GM19372 (cell line): ENCODE measurements at regions not wholly inside any gene's neighbourhood (a gene's known extent, or its start where the extent isn't known, plus 50 kb on each side); places are given as distances from the start of the nearest gene placed in this dataset.

Source experiments
- ATAC-seq: cut with Tn5 transposase; IDR thresholded peaks from one replicate; pipeline ENCODE4 v1.9.1; 2021; ENCODE audit warnings: mild to moderate bottlenecking, low read depth, moderate library complexity; ENCODE audit not compliant: unreplicated experiment

GRCh38 chr17:79541056-79541850, 69.6 kb downstream of the RBFOX3 start:
- no peak for ATAC-seq

DNA sequence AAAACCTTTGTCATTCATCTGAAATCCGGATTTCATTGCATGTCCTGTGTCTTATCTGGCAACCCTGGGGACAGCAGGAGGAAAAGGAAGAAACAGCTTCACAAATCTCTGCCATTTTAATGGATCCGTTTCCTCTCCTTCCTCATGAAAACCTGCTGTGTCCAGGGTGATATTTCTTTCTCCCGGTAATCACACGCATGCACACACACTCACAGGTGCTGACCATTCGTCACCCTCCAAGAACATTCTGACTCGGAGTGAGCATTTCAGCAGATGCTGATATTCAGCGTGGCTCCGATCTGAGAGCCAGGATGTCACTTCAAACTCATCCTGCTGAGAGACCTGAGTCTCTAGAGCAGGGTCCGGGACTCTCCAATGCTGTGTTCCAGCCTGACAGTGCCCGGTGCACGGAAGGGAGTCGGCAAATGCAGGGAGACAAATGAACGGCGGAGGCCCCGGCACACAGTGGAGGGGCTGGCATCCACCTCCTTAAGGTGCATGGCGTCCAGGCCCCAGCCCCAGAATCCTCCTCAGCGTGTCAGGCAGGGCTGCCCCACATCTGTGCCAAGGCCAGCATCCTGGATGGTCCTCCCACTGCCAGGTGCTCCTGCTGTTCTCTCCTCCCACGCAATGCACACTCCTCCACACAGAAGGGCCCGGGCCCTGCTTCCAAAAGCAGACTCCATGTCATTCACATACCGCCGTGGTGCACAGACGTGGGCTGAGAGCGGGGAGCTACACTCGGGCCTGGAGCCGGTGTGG, 70.7 kb downstream of the RBFOX3 start:
- ATAC-seq: no peak

- ATAC-seq: no peak
These were observed 72.6 kb downstream of the RBFOX3 start for GRCh38 chr17:79538291-79538690.

DNA sequence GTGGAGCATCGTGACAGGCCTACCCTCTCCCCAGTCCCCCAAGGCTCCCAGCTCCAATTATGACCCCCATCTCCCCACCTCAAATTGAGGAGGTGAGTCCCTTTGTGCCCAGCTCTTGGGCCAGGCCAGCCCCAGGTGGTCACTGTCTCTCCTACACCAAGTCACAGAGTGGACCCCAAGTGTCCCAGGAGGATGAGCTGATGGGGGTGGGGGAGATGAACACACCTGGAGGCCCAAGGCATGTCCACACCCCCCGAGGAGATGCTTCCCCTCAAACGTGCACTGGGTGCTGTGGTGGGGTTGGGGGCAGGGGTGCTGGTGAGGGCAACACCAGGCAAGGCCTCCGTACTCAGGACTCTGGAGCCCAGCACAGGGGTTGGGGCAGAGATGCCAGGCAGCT, 73.2 kb downstream of the RBFOX3 start:
- no peak for ATAC-seq

DNA sequence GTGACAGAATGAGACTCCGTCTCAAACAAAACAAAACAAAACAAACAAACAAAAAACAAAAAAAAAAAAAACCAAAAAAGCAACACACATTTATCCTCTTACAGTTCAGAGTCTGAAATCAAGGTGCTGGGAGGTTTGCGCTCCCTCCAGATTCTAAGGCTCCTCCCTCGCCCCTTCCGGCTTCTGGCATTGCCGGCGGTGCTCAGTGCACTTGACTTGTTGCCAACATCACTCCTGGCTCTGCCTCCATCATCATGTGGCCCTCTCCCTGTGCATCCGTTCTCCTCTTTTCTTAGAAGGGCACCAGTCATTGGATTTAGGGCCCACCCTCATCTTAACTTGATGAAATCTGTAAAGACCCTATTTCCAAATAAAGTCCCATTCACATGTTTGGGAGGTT, 73.8 kb downstream of the RBFOX3 start:
- ATAC-seq: no peak

- no peak for ATAC-seq
These were observed 74.5 kb downstream of the RBFOX3 start for GRCh38 chr17:79536212-79536840.

GRCh38 chr17:79535728-79536025, 75.2 kb downstream of the RBFOX3 start:
- ATAC-seq: no peak

DNA sequence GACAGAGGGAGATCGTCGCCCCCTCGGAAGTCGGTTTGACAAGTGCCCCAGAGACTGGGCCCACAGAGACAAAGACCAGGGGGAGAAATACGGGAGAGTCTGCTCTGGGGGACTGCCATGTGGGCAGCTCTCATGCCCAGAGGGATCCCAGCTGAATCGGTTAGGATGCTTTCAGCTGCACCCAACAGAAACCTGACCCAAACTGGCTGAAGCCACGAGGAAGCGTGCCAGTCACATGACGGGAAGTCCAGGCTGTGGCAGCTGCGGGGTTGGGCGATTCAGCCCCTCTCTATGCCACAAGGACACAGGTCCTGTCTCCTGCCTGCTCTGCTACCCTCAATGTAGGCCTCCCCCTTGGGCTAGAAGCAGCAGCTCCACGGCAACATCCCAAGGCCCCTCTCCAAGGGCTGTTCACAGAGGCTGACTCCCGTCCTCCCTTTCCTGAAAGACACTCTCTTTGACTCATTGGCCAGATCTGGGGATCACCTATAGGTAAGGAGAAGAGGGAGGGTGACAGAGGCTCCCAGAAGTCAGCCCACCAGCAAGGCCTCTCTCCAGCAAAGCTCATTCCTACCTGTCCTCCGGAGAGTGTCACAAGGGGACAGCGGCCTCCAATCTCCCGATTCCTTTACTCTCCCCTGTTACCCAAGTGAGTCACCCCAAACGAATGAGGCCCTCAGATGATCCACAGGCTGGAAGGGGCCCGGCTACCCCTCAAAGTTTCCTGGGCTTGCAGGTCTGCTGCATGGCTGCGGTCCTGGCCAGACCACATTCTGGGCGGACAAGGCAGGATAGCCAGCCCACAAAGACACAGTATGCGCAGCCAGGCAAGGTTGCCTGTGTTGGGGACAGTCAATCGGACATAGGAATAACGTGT, 75.8 kb downstream of the RBFOX3 start:
- ATAC-seq: no peak

DNA sequence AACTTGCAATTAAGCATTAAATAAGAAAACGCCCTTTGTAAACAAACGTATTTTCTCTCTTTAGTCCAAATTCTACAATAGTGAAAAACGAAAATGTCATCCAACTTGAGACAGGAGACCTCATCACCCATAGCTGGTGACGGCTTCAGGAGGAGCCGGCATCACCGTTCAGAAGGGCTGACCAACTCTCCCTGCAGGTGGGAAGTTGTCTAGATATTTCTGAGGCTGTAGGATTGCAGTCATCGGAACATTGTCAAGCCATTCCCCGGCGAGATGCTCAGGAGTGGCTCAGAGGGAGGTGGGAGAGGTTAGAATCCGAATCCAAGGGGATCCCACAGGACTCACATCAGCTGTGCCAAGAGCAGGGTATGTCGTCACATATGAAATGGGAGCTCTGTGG, 76.7 kb downstream of the RBFOX3 start:
- ATAC-seq: no peak

DNA sequence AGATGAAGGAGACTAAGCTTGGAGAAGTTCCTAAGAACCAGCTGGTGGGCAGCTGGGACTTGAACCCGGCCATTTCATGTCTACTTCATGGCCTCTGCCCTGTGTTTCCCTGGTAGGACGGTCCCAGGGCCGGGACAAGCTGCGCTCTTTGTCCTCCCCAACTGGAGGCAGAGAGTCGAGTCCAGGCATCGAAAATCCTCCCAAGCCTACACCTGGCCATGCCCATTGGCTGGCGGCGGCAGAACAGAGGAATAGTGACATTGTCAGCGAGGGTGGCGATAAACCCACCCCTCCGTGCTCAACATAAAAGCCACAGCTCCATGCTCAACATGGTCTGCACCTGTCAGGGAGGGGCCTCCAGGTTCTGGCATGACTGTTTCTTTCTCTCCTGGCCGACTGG, 77.7 kb downstream of the RBFOX3 start:
- no peak for ATAC-seq

DNA sequence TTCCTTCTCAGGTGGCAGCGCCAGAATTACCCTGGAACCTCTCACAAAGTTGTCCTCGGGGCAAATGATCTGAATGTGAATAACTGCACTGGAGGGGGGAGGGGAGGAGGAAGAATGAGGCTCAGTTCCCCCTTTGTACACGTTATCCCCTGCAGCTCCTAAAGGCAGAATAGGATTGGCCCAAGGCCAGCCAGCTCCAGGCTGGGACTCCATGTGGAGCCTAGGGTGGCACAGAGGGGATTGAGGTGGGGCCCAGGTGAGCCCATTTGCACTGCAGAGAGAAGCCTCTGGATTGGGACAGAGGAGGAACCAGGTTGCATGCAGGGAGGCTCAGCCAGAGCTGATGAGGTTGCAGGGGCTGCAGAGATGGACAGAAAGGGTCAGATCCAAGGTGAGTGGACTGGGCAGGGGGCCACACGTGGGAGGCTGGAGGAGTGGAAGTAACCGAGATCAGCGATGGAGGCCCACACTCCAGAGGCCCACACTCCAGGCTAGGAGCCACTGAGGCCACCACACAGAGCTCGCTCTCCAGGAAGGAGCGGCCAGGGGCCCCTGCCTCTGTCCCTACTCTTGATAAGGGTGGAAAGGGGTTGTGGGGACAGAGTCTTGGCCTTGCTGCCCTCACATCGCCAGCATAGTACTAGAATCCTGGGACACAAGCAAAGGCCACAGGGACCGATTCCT, 78.6 kb downstream of the RBFOX3 start:
- ATAC-seq: no peak

DNA sequence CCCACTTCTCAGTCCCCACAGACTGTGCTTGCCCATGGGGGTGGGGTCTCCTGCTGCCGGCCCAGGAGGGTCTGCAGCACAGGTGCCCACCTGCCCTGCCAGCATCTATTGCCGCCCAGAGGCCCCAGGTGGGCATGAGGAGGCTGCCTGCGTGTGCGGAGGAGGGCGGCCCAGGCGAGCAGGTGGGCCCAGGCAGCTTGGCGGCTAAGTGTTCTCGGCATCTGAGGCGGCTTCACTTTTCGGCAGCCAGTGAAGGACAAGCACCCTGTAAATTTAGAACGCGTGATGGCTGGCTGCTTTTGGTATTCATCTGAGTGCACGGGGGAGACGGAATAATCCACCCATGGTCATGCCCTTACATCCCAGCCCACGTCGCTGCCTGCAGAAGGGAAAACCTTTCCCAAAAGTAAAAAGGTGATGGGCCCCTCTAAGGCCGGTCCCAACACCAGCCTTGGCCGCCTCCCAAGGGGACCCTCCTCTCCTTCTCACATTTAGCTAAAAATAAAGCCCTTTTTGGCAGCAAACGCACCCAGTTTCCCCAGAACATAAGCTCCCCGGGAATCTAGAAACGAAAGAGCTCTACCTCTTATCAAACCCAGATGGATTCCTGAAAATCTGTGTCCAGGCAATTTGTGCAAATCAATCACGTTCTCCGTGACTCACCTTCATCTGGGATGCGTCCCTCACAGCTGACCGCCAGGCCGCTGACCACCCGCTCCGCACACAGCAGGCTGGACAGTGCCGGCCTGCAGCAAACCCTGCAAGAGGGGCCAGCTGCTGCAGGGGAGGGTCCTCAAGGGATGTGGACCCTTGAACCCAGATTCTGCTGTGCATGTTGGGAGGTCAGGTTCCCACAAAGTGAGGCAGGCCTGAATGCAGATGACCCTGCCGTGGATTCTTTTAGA, 79.4 kb downstream of the RBFOX3 start:
- no peak for ATAC-seq

DNA sequence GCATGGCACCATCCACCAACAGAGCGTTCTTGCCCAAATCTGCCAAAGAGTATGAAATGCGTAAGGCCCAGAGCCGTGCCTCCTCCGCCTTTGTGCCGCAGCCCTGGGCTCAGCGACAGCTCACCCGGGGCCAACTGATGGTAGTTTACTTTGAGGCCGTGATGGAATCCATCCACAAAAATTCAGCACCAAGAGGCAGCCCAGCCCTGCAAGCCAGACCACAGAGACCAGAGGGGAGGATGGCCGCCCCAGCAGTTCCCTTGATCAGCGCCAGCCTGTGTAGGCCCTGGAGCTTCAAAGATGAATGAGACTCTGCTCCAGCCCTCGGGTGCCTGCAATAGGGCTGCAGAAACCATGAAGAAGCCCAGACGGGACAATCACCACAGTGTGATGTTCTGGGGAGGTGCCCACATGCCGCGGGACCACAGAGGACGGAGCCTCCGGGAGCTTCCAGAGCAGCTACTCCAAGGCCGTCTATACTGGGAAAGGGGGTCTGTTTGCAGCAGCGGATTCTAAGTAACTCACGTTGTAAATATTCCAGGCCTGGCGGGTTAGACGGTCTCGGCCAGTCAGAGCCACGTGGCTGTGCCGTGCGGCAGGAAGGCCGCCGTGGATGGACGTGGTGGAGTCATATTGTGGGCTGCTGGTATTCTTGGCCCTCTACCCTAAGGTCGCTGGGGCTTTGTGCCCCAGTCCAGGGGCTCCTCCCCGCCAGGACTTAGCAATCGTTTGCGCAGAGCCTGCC, 80.3 kb downstream of the RBFOX3 start:
- no peak for ATAC-seq

DNA sequence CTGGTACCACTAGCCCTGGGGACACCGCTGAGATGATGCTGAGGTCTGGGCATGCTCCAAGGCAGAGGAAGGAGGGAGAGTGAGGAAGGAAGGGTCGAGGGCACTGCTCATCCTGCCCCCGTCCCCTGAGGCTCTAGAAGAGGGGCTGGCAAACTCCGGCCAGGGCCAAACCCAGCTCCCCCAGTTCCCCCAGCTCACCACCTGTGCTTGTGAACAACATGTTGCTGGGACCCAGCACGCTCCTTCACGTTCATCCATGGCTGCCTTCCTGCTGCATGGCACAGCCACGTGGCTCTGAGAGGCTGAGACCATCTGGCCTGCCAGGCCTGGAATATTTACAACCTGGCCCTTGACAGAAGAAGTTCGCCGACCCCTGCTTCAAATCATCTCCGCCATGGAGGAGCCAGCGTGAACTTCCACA, 81.2 kb downstream of the RBFOX3 start:
- no peak for ATAC-seq

DNA sequence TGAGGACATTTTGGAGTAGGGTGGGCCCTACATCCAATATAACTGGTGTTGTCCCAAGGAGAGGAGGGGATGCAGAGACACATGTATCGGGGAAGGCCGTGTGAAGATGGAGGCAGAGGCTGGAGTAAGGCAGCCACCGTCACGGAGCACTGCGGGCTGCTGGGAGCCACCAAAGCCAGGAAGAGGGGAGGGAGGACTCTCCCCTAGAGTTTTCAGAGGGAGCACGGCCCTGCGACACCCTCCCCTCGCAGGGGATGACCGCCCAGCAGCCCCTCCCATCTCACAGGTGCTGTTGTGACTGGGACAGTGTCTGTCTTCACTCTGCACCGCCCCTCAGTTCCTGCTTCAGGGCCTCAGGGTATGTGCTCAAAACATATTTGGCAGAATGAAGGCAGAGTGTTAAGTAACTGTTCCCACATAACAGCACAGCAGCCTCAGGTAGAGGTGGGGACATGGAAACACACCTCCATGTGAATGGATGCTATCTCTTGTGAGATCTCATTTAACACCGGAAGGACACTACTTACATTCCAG, 82.2 kb downstream of the RBFOX3 start:
- ATAC-seq: no peak

GRCh38 chr17:79527306-79527705, 83.5 kb downstream of the RBFOX3 start:
- no peak for ATAC-seq

GRCh38 chr17:79525793-79526677, 84.8 kb downstream of the RBFOX3 start:
- ATAC-seq: no peak
